ENCODE measurements at regions not wholly inside any gene's neighbourhood (a gene's known extent, or its start where the extent isn't known, plus 50 kb on each side); places are given as distances from the start of the nearest gene placed in this dataset.

DNA sequence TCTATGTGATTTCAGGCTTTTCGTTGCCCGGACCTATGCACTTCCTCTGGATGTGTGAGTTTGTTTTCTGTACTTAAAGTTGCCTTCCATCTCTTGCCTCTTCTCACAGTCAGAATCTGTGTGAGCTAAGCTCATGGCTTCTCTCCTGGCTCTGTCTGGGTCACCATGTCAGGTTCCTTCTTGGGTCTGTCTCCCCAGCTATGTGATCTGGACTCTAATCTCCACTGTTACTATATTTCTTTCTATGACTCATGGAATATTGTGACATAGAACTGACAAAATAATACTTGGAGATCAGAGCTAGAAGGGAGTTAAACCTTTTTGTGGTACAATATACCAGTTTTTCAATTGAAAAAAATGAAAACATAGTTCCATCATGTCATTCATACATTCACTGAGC is 172.7 kb upstream of the FGGY start:
- TF ChIP-seq SUZ12 (IDR thresholded peaks at IDR 0.05; ENCODE audit: extremely low read depth, insufficient read depth, insufficient read length) (no peak), ZNF274 (IDR thresholded peaks at IDR 0.05; ENCODE audit: low read depth, low read length) (no peak), YY1 (IDR thresholded peaks at IDR 0.05; ENCODE audit: insufficient read depth, insufficient read length) (no peak)
